HG02938 (cell line): ENCODE measurements at regions not wholly inside any gene's neighbourhood (a gene's known extent, or its start where the extent isn't known, plus 50 kb on each side); places are given as distances from the start of the nearest gene placed in this dataset.

ENCODE experiments used
- ATAC-seq: cut with Tn5 transposase; IDR thresholded peaks from one replicate; pipeline ENCODE4 v1.9.1; 2021; ENCODE audit warnings: mild to moderate bottlenecking, moderate library complexity; ENCODE audit not compliant: unreplicated experiment

DNA sequence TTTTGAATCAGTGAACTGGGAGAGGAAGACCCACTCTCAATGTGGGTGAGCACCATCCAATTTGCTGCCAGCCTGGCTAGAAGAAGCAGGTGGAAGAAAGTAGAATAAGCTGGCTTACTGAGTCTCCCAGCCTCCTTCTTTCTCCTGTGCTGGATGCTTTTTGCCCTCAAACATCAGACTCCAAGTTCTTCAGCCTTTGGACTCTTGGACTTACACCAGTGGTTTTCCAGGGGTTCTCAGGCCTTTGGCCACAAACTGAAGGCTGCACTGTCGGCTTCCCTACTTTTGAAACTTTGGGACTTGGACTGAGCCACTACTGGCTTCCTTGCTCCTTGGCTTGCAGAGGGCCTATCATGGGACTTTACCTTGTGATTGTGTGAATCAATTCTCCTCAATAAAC is 804.2 kb upstream of the SLITRK1 start:
- ATAC-seq, result no peak

DNA sequence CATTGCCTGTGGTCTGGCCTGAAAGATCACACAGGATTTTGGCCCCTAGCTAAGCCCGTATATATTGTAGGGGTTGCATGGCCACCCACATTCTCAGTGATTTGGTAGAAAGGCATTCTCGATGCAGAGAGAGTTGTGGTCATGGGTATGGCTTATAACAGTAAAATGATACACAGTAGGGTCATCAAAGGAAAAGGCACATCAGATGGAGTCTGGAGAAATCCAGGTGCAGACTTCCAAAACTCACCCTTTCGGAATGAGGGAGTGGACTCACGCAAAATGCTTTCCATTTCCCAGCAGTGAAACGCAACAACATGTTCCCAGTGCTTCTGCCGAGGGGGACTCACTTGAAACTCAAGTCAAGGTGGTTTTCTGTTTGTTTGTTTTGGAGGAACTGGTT is 802.5 kb upstream of the SLITRK1 start:
- ATAC-seq, result no peak

DNA sequence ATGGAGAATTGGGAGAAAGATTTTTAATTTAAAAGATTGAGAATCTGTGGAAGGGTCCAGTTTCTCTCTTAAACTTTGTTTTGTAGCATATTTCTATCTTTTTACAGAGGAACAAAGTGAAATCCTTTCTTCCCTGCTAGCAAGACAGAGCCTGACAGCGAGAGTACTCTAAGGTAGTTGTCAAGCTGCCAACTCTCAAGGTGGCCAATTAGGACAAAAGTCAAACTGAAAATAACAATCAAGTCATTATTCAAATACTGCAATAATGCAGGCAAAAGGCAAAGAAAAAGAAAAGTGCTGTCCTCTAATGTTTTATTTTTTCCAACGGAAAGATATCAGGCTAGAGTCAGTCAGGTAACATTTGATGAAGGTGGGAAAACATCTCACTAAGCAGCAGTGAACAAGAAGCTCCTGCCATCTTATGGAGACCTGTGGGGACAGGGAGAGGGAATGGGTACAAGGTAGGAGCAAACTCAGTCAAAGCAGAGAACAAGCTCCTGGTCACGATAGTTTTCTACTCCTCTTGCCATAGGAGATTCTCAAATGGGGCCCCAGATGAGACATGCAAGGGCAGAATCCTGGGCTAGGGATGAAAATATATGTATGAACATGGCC is 801.9 kb upstream of the SLITRK1 start:
- ATAC-seq, result no peak

DNA sequence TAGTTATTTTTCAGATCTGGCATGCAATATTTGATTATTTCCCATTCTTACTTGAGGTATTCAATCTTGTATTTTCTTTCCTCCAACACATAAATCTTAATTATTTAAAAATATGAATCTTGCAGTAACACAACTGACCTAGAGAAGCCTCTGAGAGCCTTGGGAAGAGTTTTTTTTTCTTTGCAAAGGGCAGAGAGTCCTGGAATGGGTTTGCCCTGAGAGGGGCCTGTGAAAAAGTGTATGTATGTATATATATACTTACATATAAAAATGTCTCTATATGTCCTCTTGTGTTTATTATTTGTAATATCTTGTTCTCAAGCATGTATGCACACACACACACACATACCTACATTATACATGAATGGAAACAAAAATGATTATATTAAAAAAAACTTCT is 801.2 kb upstream of the SLITRK1 start:
- no peak for ATAC-seq

DNA sequence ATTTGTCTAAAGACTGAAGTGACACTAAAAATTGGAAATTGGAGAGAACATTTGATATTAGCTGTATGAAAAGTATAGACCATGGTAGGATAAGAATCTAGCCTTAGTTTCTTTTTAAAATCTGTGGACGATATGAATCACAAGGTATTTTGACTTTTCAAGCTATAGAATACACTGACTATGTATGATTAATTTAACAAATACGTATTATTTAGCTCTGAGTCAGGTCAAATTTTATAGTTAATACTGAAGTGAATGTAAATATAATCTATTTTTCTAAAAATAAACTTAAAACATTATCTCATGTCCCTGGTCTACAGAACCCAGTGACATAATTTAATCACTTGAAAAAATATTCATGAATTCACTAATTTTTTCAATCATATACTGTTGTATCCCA is 795.6 kb upstream of the SLITRK1 start:
- no peak for ATAC-seq

DNA sequence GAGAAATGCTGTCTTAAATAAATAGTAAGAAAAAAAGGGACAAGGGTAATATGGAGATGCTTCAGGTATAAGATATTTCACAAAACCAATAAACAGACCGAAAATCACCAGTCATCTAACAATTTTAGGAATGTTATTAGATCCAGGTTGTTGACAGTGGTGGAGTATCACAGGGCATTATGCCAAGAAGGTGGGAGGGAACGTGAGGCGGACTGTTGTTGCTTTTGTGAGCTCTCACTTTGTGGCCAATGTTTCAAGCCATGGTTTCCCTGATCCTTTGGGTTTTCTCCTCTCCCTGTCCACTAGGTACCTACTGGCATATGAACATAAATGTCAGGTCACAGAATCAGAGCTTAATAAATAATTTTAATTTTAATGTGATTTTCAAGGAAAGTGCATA is 790.3 kb upstream of the SLITRK1 start:
- ATAC-seq, result no peak

DNA sequence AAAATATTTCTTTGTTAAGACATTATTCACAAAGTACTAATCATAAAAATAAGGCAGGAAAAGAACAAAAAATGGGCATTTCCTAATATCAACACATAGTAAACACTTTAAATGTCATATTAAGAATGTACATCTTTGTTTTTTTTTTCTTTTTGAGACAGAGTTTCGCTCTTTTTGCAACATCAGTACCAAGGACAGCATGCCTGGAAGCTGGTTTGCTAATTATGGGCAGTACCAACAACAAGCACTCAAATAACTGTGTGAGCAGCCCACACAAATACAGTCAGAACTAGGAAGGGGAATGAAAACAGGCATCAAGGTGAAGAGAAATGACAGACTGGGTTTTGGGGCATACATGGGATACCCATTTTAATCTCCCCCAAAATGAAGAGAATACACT is 788.0 kb upstream of the SLITRK1 start:
- ATAC-seq, result no peak

DNA sequence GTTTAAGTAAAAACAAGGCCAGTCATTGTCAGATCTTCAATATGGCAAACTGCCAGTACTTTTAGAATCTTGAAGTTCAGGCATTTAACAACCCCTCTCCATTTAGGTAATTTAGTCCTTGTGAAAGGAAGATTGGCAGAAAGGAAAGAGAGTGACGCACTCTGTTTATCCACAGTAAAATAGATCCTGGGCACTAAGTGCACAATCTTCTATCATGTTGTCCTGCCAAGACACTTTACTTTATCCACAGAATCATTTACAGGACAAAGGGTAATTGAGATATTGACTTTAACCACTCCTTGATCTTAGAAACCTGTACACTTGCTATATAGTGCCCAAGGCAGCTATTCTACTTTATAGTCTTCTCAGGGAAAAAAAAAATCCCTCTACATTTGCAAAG is 786.4 kb upstream of the SLITRK1 start:
- ATAC-seq, result no peak

DNA sequence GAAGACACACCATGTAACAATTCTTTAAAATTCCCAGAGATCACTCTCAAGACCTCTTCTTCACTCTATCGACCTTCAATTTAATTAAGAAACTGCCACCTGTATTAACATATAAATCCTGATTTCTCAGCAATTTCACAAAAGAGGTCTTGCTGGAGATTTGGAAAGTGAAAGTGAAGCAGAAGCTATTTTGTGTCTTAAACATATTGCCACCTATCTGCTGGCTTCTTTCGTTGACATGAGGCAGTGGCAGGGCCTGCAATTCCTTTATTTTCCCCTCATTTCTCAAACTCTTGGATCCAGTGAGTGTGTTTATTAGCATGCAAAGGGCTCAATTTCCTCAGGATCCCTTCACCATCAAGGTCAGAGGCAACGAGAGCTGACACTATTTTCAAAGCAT is 780.2 kb upstream of the SLITRK1 start:
- ATAC-seq, result no peak

DNA sequence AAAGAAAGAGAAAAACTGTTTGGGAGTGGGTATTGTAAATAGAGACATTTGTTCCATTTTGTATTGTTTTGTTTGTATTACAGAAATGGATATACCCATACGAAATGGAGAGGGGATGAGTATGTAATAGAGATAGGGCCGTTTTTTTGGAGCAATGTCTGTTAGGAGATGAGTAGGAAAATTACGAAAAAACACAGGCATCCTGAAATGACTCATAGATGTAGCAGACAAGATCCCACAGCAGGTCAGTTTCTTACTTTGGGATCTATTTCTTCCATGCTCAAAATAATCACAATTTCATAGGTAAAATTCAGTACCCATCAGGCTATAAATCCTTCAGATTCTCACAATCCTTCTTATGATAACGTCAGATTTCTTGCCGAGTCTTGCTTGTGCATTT is 779.4 kb upstream of the SLITRK1 start:
- no peak for ATAC-seq

DNA sequence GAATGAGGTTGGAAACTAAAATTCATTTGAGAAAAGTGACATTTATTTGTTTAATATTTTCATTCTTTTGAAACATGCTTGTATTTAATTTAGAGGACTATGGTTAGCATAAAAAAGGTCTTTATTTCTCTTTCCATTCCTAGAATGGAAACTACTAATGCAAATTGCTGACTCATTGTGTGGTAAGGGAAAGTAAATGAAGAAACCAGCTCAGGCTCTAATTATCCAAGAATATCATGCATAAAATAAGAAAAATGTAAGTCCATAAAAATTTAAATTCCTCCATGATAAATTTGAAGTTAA is 777.0 kb upstream of the SLITRK1 start:
- ATAC-seq, result no peak

DNA sequence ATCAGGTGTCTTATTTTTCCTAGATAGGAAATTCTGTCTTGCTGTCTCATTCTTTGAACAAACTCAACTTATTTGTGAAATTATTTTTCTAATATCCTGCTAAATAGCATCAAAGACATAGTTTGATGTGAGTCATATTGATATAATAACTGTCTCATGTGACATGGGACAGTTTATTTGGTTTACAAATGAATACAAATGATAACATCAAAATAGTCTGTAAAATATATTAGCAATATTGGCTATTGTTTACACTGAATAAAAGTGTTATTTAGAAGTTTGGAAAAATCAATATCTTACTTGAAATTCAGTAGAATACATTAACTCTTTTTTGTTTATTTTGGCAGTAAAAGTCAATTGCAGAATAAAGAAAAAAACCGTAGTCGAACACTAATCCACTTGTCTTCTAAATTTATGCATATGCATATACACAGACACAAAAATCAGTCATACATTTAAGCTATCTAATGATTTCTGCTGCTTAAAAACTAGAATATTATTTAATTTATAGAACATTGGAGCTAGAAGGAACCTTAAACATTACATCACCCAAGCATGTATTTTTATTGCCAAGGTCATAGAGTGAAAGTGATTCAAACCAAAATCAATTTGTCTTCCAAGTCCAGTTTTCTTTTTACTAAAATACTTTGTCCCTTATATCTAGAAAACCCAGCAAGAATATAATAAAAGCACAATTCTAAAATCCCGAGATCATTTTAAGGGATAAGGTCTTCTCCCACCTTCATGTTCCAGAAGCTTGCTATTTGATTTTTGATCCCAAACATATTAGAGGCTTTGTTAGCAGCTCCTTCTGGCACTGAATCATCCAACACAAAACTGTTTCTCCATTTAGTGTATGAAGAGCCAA is 776.5 kb upstream of the SLITRK1 start:
- ATAC-seq, result no peak

DNA sequence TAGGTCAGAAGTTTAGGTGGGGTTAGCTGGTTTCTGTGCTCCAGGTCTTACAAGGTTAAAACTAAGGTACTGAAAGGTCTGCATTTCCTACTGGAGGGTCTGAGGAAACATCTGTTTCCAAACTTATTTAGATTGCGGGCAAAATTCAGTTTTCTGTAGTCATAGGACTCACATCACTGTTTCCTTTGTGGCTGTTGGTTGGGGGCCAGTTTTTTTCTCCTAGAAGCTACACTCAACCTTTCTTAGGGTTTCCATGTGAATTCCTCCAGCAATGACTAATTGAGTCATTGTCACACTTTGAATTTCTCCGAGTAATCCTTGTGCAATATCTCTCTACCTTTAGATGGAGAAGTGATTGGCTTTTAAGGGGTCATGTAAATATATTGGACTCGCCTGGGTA is 773.4 kb upstream of the SLITRK1 start:
- no peak for ATAC-seq

DNA sequence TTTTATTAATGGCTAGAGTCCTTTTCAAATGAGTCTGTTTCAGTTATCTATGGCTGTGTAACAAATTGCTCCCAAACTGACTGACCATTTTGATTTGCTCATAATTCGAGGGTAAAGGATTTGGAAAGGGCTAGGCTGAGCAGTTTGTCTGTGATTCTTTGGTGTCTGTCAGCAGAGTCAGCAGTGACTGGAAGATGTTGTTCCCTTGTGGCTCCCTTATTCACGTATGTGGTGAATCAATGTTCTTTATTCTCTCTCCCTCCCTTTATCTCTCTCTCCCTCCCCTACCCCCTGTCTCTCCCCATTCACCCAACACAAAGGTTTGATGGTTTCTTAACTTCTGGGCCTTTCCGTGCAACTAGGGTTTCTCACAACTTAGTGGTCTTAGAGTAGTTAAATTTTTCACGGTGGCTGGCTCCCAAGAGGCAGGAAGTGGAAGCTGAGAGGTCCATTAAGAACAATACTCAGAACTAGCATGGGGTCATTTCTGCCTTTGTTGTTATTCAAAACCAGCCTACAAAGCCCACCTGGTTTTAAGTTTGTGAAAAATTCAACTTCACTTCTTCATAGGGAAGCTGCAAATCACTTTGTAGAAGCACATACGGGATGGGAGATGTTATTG is 772.5 kb upstream of the SLITRK1 start:
- no peak for ATAC-seq

DNA sequence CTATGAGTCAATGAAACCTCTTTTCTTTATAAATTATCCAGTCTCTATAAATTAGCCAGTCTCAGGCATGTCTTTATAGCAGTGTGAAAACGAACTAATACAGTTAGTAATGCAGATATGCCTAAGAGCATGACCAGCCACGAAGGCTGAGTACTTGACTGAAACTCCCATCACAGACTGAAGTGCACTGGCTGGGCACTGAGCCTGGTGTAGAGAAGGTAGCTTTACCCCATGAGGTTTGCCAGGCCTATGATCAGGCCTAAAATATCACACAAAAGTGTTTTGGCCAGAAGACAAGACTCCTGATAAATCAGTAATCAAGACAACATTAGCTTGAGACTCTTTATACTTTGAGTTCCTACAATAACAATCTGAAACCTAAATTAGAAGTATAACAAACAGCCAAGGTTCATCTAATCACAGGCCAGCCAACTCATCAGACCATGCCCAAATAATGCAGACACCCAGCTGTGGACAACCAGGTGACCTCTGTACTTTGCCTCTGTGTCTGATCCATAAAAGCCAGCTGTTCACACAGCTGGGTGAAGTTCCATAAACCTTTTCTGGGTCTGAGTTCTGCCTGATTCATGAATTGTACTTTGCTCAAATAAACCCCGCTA is 771.8 kb upstream of the SLITRK1 start:
- no peak for ATAC-seq

DNA sequence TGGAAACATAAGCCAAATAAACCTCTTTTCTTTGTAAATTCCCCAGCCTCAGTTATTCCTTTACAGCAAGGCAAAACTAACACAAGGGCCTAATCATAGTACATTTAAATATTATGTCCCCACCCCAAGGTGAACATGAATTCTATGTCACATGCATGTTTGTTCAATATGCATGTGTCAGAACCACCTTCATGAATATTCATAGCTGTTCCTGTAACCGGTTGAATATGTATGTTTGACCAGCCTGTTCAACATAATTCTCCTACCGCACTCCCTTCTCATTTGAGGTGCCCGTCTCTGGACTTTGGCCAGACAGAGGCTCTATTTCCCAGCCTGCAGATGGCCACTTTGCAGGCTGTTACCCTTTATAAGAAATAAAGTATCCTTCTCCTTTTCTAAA is 769.4 kb upstream of the SLITRK1 start:
- no peak for ATAC-seq

DNA sequence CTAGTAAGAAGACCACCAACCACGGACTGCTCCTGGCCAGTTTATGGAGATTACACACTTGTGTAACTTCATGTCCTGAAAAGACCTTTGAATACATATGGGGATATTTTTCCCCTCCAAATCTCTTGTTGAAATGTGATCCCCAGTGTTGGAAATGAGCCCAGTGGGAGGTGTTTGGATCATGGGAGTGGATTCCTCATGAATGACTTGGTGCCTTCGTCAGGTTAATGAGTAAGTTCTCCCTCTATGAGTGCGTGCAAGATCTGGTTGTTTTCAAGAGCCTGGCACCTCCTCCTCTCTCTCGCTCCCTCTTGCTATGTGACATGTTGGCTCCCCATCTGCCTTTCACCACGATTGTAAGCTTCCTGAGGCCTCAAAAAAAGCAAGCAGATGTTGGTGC is 769.0 kb upstream of the SLITRK1 start:
- ATAC-seq, result no peak

DNA sequence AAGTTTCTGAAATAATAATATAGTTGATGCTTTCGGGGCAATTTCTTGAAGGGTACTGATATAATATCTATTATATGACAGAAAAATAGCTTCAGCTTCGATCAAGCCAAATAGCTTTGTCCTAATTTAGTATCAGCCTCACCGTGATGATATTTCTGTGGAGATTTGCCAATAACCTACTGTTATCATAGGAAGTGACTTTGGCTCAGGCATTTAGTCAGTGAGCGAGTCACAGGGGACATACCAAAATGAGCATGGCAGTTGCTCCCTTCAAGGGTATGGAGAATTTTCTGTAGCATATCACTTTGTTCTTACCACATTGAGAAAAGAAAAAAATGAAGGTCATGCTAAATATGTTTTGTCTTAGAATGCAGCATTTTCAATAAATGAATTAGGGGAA is 767.6 kb upstream of the SLITRK1 start:
- no peak for ATAC-seq

DNA sequence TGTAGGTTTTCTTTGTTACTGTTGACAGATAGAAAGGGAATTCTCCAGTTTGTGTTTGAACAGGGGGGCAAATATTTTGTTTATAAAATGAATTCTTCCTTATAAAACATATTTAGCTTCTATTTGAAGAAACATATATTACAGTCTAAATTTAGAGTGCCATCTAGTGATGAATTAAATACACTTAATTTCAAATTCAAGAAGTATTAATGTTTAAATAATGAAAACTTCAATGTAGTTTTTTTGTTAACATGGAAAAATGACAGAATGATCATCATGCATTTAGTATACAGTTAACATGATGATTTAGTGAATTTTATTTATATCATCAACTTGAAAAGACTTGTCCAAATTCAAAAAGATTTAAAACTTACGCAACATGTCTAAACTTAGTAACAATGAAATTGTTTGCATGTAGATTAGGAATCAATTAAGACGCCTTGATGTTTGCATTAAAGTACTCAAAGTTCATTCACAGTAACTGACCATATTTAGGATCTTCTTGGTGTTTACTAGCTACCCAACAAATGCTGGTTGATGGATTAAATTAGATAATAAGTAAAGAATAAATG is 765.9 kb upstream of the SLITRK1 start:
- ATAC-seq, result no peak

DNA sequence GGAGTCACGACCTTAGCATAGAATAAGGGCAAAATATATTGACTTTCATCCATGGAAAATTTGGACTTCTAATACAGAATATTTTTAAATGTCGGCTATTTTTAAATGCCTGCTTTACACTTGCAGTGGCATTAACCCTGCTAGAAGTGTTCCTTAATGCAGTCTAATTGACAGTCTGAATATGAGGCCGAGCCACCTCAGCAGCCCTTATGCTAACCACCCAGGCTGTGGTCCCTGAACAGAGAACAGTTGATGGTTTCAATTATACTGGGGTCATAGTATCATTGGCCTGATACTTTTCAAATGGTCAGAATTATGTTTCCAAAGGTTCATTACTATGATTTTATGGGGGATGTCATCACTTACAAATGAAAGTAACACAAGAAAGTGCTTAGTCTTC is 764.7 kb upstream of the SLITRK1 start:
- no peak for ATAC-seq

DNA sequence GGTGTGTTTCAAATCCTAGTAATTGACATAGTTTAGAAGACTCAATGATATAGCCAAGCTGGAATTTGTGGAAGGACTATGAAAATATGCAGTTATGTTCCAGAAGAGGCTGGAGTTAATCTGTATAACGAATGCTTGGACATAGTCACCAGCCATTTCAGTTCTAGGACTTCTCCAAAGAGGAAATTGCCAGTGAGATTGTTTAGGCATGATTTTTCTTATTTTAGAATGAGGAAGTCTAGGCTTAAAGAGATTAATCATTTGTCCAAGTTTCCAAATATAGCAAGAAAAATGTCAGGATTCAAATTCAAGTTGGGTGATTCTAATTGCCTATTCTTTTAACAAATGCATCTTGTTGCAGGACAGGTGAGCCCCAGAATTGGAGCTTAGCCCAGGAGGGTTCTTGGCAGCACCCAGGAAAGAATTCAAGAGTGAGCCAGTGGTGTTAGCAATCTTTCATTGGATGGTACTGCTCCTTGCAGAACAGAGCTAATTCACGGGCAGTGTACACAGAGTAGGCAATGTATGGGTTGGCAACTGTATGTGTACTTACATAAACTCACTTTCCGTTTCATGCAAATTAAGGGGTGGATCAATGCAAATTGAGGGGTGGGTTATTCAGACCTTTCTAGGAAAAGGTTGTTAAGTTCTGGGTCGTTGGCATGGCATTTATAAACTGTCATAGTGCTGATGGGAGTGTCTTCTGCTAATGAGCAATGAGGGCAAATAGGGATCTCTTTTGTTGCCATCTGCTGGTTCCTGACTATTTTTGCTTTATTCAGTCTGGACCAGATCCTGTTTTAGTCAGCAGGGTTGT is 763.1 kb upstream of the SLITRK1 start:
- no peak for ATAC-seq
